B cell (primary cell): ENCODE measurements at regions not wholly inside any gene's neighbourhood (a gene's known extent, or its start where the extent isn't known, plus 50 kb on each side); places are given as distances from the start of the nearest gene placed in this dataset.

Source experiments
- ATAC-seq: fragments of 200-7000 bp; cut with Tn5 transposase; one replicate; pipeline ENCODE4 v1.10.0; 2021; ENCODE audit warnings: low read depth, mild to moderate bottlenecking, moderate number of reproducible peaks, moderate library complexity
- CTCF ChIA-PET: fragments of 350-600 bp; sonication (Branson Sonifier 250); formaldehyde crosslinking; loops from one replicate; lab custom pipeline; 2021; ENCODE audit warnings: antibody characterized with exemption, inconsistent platforms; lab: Charles Lee
- POLR2A ChIA-PET: fragments of 350-600 bp; sonication (Branson Sonifier 250); formaldehyde crosslinking; loops from one replicate; lab custom pipeline; 2021; ENCODE audit warnings: antibody characterized with exemption; lab: Charles Lee
- DNase-seq: peaks from one replicate; pipeline ENCODE4 v3.0.0; 2013
- H2AFZ ChIP-seq: 2 replicates; pipeline ENCODE4 v1.6.1; 2012; ENCODE audit warnings: mild to moderate bottlenecking, low read depth, low read length; ENCODE audit not compliant: insufficient read depth, poor library complexity, severe bottlenecking
- H3K27ac ChIP-seq, 2 donors: 1 replicate in 1 of 2; 2 replicates in 1 of 2; pipeline ENCODE4 v1.5.1; 2012 to 2013; ENCODE audit warnings: low read length in 2 of 2, mild to moderate bottlenecking in 2 of 2, moderate library complexity in 1 of 2
- H3K27me3 ChIP-seq, 4 experiments: fragments of 200-600 bp in 1 of 4; sonication (generic) in 1 of 4; replicated peaks in 1 of 4; 1 replicate in 2 of 4; 2 replicates in 2 of 4; pipeline versions ENCODE4 v1.6.1 to v1.7.0; 2013 to 2016; ENCODE audit warnings: low read length in 3 of 4, mild to moderate bottlenecking in 2 of 4, mixed read lengths in 1 of 4, moderate library complexity in 1 of 4; ENCODE audit not compliant: insufficient read depth in 4 of 4, control insufficient read depth in 3 of 4; ENCODE audit errors: control extremely low read depth in 1 of 4
- H3K36me3 ChIP-seq, 2 experiments: replicated peaks in 1 of 2; 1 replicate in 1 of 2; 2 replicates in 1 of 2; pipeline versions ENCODE4 v1.6.1 to v1.7.1; 2013; ENCODE audit warnings: low read length in 1 of 2; ENCODE audit not compliant: insufficient read depth in 2 of 2, control insufficient read depth in 1 of 2; ENCODE audit errors: control extremely low read depth in 1 of 2, extremely low read depth in 1 of 2
- H3K4me1 ChIP-seq, 2 donors: fragments of 200-600 bp in 1 of 2; sonication (generic) in 1 of 2; 1 replicate in 1 of 2; 2 replicates in 1 of 2; pipeline versions ENCODE4 v1.5.1 to v1.6.1; 2013 to 2017; ENCODE audit warnings: low read length in 2 of 2; ENCODE audit not compliant: control insufficient read depth in 2 of 2, insufficient read depth in 2 of 2
- H3K4me2 ChIP-seq: replicated peaks from 2 replicates; pipeline ENCODE3; 2012; ENCODE audit warnings: mild to moderate bottlenecking, low read depth, low read length; ENCODE audit not compliant: poor library complexity, severe bottlenecking
- H3K4me3 ChIP-seq, 5 experiments: fragments of 200-600 bp in 1 of 5; sonication (generic) in 1 of 5; 1 replicate in 3 of 5; 2 replicates in 2 of 5; pipeline versions ENCODE4 v1.5.1 to v1.7.0; 2011 to 2016; ENCODE audit warnings: low read length in 4 of 5, mild to moderate bottlenecking in 4 of 5, low read depth in 2 of 5, control low read depth in 1 of 5, moderate library complexity in 1 of 5; ENCODE audit not compliant: insufficient read depth in 1 of 5; ENCODE audit errors: control extremely low read depth in 1 of 5, extremely low read depth in 1 of 5
- H3K79me2 ChIP-seq: fragments of 200-600 bp; sonication (generic); one replicate; pipeline ENCODE4 v1.6.0; 2016; ENCODE audit warnings: low read length; ENCODE audit not compliant: control insufficient read depth, insufficient read depth
- H3K9ac ChIP-seq: fragments of 200-600 bp; sonication (generic); 2 replicates; pipeline ENCODE4 v1.6.1; 2017; ENCODE audit warnings: mild to moderate bottlenecking, low read length, moderate library complexity
- H3K9me3 ChIP-seq, 3 donors: one replicate each; pipeline versions ENCODE4 v1.6.1 to v1.7.1; 2013; ENCODE audit warnings: low read length in 2 of 3; ENCODE audit not compliant: control insufficient read depth in 2 of 3, insufficient read depth in 1 of 3; ENCODE audit errors: control extremely low read depth in 1 of 3
- H4K20me1 ChIP-seq: 2 replicates; pipeline ENCODE4 v1.6.0; 2012; ENCODE audit warnings: mild to moderate bottlenecking, low read length; ENCODE audit not compliant: insufficient read depth, control insufficient read depth, poor library complexity, severe bottlenecking
- H3K27ac Mint-ChIP-seq: one replicate; pipeline ENCODE4 v1.8.0; 2021; ENCODE audit warnings: mixed read lengths
- H3K27me3 Mint-ChIP-seq: one replicate; pipeline ENCODE4 v1.8.0; 2021; ENCODE audit warnings: mixed read lengths
- H3K4me1 Mint-ChIP-seq: one replicate; pipeline ENCODE4 v1.8.0; 2021; ENCODE audit warnings: mixed read lengths
- H3K4me3 Mint-ChIP-seq: one replicate; pipeline ENCODE4 v1.8.0; 2021; ENCODE audit warnings: mixed read lengths
- H3K9me3 Mint-ChIP-seq: one replicate; pipeline ENCODE4 v1.8.0; 2022; ENCODE audit warnings: mixed read lengths; ENCODE audit not compliant: insufficient read depth
- EZH2 ChIP-seq: IDR thresholded peaks from 2 replicates; pipeline ENCODE4 v1.6.1; 2012; ENCODE audit warnings: borderline replicate concordance, low read depth, mild to moderate bottlenecking, moderate library complexity, low read length; ENCODE audit not compliant: insufficient read depth, poor library complexity, severe bottlenecking
- WGBS: methylation state at CpG from one replicate; pipeline ENCODE4 v1.1.5; 2013; ENCODE audit warnings: missing lambda C conversion rate; ENCODE audit not compliant: insufficient coverage; 5-methylcytosine and 5-hydroxymethylcytosine counted together
- intact Hi-C: fragments of 100-400 bp; cut with micrococcal nuclease; formaldehyde crosslinking; loops from one replicate; pipeline ENCODE4 v1.10.0; 2022
- TF ChIP-seq, protein P1 (sequence below): fragments of 200-600 bp; IDR thresholded peaks from one replicate; pipeline ENCODE4 v1.8.0; 2022; ENCODE audit warnings: antibody characterized with exemption, mild to moderate bottlenecking

DNA sequence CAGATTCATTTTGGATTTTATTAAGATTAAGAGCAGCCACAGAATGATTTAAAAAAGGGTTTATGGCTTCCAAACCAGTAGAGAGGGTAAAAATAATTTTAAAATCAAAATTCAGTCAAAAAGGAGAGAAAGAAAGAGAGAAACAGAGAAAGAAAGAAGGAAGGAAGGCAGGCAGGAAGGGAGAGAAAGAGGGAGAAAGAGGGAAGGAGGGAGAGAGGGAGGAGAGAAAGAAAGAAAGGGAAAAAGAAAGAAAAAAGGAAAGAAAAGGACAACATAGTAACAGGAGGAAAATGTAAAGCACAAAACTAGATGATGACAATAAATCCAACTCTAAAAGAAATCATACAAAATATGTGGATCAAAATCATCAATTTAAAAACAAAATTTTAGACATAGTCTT, 79.6 kb upstream of the FRG1 start:
- POLR2A ChIA-PET = no interaction called here
- no peaks in the 10 kb centered on the region for H3K36me3 ChIP-seq
- no peak overlapping the region for H3K4me2 ChIP-seq
- H3K9me3 ChIP-seq = no peaks in the 10 kb centered on the region
- intact Hi-C loops = no loop called here
- no peaks in the 10 kb centered on the region for H3K4me1 Mint-ChIP-seq
- H3K27me3 ChIP-seq = no peaks in the 10 kb centered on the region
- H3K27me3 Mint-ChIP-seq = no peaks in the 10 kb centered on the region
- H3K79me2 ChIP-seq = no peaks in the 10 kb centered on the region
- TF ChIP-seq, protein P1, sequence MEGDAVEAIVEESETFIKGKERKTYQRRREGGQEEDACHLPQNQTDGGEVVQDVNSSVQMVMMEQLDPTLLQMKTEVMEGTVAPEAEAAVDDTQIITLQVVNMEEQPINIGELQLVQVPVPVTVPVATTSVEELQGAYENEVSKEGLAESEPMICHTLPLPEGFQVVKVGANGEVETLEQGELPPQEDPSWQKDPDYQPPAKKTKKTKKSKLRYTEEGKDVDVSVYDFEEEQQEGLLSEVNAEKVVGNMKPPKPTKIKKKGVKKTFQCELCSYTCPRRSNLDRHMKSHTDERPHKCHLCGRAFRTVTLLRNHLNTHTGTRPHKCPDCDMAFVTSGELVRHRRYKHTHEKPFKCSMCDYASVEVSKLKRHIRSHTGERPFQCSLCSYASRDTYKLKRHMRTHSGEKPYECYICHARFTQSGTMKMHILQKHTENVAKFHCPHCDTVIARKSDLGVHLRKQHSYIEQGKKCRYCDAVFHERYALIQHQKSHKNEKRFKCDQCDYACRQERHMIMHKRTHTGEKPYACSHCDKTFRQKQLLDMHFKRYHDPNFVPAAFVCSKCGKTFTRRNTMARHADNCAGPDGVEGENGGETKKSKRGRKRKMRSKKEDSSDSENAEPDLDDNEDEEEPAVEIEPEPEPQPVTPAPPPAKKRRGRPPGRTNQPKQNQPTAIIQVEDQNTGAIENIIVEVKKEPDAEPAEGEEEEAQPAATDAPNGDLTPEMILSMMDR = no peak
- TF ChIP-seq EZH2 = no peak
- no peak for ATAC-seq
- no peaks in the 10 kb centered on the region for H3K9me3 Mint-ChIP-seq
- H3K4me3 Mint-ChIP-seq = no peak overlapping the region
- DNase-seq = no peak
- H3K4me3 ChIP-seq = no peak overlapping the region
- H3K27ac Mint-ChIP-seq = no peak overlapping the region
- no peaks in the 10 kb centered on the region for H4K20me1 ChIP-seq
- no peaks in the 10 kb centered on the region for H3K4me1 ChIP-seq
- no peak overlapping the region for H3K27ac ChIP-seq
- no peak overlapping the region for H2AFZ ChIP-seq
- H3K9ac ChIP-seq = no peak overlapping the region
- CTCF ChIA-PET = no interaction called here

DNA sequence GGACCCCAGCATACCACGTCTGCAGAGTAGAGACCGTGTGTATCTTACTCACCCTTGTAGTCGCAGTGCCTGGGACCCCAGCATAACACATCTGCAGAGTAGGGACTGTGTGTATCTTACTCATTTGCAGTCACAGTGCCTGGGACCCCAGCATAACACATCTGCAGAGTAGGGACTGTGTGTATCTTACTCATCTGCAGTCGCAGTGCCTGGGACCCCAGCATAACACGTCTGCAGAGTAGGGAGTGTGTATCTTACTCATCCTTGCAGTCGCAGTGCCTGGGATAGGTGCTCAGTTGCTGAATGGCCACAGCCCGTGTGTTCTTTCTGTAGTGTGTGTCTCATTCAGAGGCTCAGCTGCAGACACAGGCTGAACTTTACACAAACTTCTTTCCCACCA, 71.4 kb upstream of the FRG1 start:
- no peak for DNase-seq
- TF ChIP-seq, protein P1 = no peak
- no peak for TF ChIP-seq EZH2
- Histone ChIP-seq H3K27me3 (no peaks in the 10 kb centered on the region), H3K4me2 (no peak overlapping the region), H2AFZ (no peak overlapping the region), H3K4me1 (no peaks in the 10 kb centered on the region), H4K20me1 (no peaks in the 10 kb centered on the region), H3K4me3 (no peak overlapping the region), H3K27ac (no peak overlapping the region), H3K79me2 (no peaks in the 10 kb centered on the region), H3K9me3 (no peaks in the 10 kb centered on the region), H3K9ac (no peak overlapping the region), H3K36me3 (no peaks in the 10 kb centered on the region)
- Mint-ChIP-seq H3K4me1 (no peaks in the 10 kb centered on the region), H3K4me3 (no peak overlapping the region), H3K9me3 (no peaks in the 10 kb centered on the region), H3K27ac (no peak overlapping the region), H3K27me3 (no peaks in the 10 kb centered on the region)
- ChIA-PET POLR2A (no interaction called here), CTCF (no interaction called here)
- intact Hi-C loops = no loop called here
- ATAC-seq = no peak
- 91% methylated on average over 6 of the region's 7 CpGs for WGBS
